SU-DHL-6 (cell line): ENCODE measurements at regions not wholly inside any gene's neighbourhood (a gene's known extent, or its start where the extent isn't known, plus 50 kb on each side); places are given as distances from the start of the nearest gene placed in this dataset.

Experiments used
- H2AFZ ChIP-seq: fragments of 200-600 bp; sonication (generic); 2 replicates; pipeline ENCODE4 v1.6.1; 2014; ENCODE audit warnings: low read depth, mild to moderate bottlenecking, moderate library complexity, mixed read lengths, antibody characterized with exemption, low read length; ENCODE audit not compliant: severe bottlenecking
- H3F3A ChIP-seq: fragments of 200-600 bp; shearing (Covaris generic); 2 replicates; pipeline ENCODE4 v1.6.0; 2016; ENCODE audit warnings: antibody characterized with exemption, mild to moderate bottlenecking; ENCODE audit not compliant: insufficient read depth
- H3K27ac ChIP-seq: fragments of 200-600 bp; sonication (generic); 2 replicates; pipeline ENCODE4 v1.5.1; 2016; ENCODE audit warnings: low read depth, mild to moderate bottlenecking, low read length, moderate library complexity, mixed read lengths
- H3K27me3 ChIP-seq: fragments of 200-600 bp; sonication (generic), shearing (Covaris generic); 2 replicates; pipeline ENCODE4 v1.6.0; 2014; ENCODE audit warnings: mild to moderate bottlenecking, low read length
- H3K36me3 ChIP-seq: fragments of 200-600 bp; sonication (generic); 2 replicates; pipeline ENCODE4 v1.6.1; 2014; ENCODE audit warnings: mild to moderate bottlenecking, low read length, mixed read lengths
- H3K4me2 ChIP-seq: fragments of 300-600, 200-600 bp; shearing (Covaris generic), sonication (generic); 2 replicates; pipeline ENCODE4 v1.6.0; 2014; ENCODE audit warnings: low read length, low read depth, mild to moderate bottlenecking; ENCODE audit not compliant: poor library complexity, severe bottlenecking
- H3K4me3 ChIP-seq: fragments of 200-600 bp; sonication (generic); 2 replicates; pipeline ENCODE4 v1.5.1; 2014; ENCODE audit warnings: antibody characterized with exemption, low read length, mild to moderate bottlenecking, mixed read lengths; ENCODE audit not compliant: insufficient read depth, poor library complexity, severe bottlenecking
- H3K79me2 ChIP-seq: fragments of 200-600 bp; sonication (generic); 2 replicates; pipeline ENCODE4 v1.6.1; 2014; ENCODE audit warnings: mild to moderate bottlenecking, low read length, moderate library complexity; ENCODE audit not compliant: insufficient read depth
- H3K9ac ChIP-seq: fragments of 200-600 bp; sonication (generic); 2 replicates; pipeline ENCODE4 v1.7.0; 2014; ENCODE audit warnings: mild to moderate bottlenecking, low read length
- H3K9me2 ChIP-seq: fragments of 200-600 bp; sonication (generic); replicated peaks from 2 replicates; pipeline ENCODE4 v1.6.1; 2014; ENCODE audit warnings: low read length; ENCODE audit not compliant: insufficient read depth
- H3K9me3 ChIP-seq: fragments of 200-600 bp; sonication (generic); 2 replicates; pipeline ENCODE4 v1.6.1; 2014; ENCODE audit warnings: low read length, mixed read lengths; ENCODE audit not compliant: insufficient read depth
- H4K20me1 ChIP-seq: fragments of 200-600 bp; sonication (generic); 2 replicates; pipeline ENCODE4 v1.6.1; 2014; ENCODE audit warnings: low read depth, mild to moderate bottlenecking, antibody characterized with exemption, low read length, moderate library complexity, mixed read lengths
- EZH2phosphoT487 ChIP-seq: fragments of 200-600 bp; sonication (generic), shearing (Covaris generic); conservative IDR thresholded peaks from 2 replicates; pipeline ENCODE4 v1.6.1; 2018; ENCODE audit warnings: mild to moderate bottlenecking, antibody characterized with exemption, low read length, moderate library complexity, mixed read lengths
- TF ChIP-seq, protein P1 (sequence below): fragments of 200-600 bp; sonication (generic); IDR thresholded peaks from one replicate; pipeline ENCODE4 v1.5.1; 2017; ENCODE audit warnings: antibody characterized with exemption, mild to moderate bottlenecking, low read length, moderate library complexity; ENCODE audit not compliant: insufficient read depth, poor library complexity, severe bottlenecking

DNA sequence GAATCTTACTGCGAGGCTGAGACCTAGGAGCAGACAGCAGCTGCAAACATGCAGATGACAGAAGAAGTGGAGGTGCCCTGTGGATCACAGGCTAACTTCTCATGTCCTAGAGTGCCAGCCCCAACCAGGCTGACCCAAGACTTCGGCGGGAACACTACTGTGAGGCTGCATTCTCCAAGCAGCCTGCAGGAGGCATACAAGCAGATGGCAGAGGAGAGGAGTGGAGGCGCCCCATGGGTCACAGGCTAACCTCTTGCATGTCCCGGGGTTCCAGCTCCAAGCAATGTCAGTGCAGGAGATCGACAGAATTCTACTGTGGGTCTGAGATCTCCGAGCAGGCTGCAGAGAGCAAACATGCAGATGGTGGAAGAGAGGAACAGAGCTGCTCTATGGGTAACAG is 98.1 kb upstream of the ZNF678 start:
- H3K4me3 ChIP-seq: no peak overlapping the region
- no peak overlapping the region for H3K4me2 ChIP-seq
- H3K36me3 ChIP-seq: no peaks in the 10 kb centered on the region
- no peaks in the 10 kb centered on the region for H3K79me2 ChIP-seq
- H3K9me3 ChIP-seq: no peaks in the 10 kb centered on the region
- H2AFZ ChIP-seq: no peak overlapping the region
- H3K27ac ChIP-seq: no peak overlapping the region
- TF ChIP-seq EZH2phosphoT487: no peak
- TF ChIP-seq, protein P1, sequence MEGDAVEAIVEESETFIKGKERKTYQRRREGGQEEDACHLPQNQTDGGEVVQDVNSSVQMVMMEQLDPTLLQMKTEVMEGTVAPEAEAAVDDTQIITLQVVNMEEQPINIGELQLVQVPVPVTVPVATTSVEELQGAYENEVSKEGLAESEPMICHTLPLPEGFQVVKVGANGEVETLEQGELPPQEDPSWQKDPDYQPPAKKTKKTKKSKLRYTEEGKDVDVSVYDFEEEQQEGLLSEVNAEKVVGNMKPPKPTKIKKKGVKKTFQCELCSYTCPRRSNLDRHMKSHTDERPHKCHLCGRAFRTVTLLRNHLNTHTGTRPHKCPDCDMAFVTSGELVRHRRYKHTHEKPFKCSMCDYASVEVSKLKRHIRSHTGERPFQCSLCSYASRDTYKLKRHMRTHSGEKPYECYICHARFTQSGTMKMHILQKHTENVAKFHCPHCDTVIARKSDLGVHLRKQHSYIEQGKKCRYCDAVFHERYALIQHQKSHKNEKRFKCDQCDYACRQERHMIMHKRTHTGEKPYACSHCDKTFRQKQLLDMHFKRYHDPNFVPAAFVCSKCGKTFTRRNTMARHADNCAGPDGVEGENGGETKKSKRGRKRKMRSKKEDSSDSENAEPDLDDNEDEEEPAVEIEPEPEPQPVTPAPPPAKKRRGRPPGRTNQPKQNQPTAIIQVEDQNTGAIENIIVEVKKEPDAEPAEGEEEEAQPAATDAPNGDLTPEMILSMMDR: no peak
- H3K27me3 ChIP-seq: no peaks in the 10 kb centered on the region
- no peaks in the 10 kb centered on the region for H3F3A ChIP-seq
- no peaks in the 10 kb centered on the region for H4K20me1 ChIP-seq
- H3K9me2 ChIP-seq: no peaks in the 10 kb centered on the region
- H3K9ac ChIP-seq: no peak overlapping the region

DNA sequence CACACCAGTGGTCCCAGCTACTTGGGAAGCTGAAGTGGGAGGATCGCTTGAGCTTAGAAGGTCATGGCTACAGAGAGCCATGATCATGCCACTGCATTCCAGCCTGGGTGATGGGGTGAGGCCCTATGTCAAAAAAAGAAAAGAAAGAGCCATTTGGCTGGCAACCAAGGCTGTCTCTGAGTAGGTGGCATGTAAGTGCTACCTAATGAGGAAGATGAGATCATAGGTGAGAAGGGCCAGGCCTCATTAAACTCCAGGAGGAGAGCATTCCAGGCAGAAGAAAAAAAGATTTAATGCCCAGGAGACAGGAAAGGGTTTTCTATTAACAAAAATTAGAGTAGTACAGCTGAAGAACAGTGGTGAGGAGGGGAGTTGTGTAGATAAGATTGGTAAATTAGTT is 103.4 kb upstream of the ZNF678 start:
- H3K9ac ChIP-seq: no peak overlapping the region
- no peaks in the 10 kb centered on the region for H3F3A ChIP-seq
- H3K36me3 ChIP-seq: no peaks in the 10 kb centered on the region
- no peaks in the 10 kb centered on the region for H3K9me3 ChIP-seq
- no peaks in the 10 kb centered on the region for H3K79me2 ChIP-seq
- no peaks in the 10 kb centered on the region for H3K9me2 ChIP-seq
- no peaks in the 10 kb centered on the region for H4K20me1 ChIP-seq
- H3K27ac ChIP-seq: no peak overlapping the region
- H3K4me2 ChIP-seq: no peak overlapping the region
- H3K4me3 ChIP-seq: no peak overlapping the region
- H2AFZ ChIP-seq: no peak overlapping the region
- TF ChIP-seq, protein P1: no peak
- TF ChIP-seq EZH2phosphoT487: no peak
- H3K27me3 ChIP-seq: no peaks in the 10 kb centered on the region

DNA sequence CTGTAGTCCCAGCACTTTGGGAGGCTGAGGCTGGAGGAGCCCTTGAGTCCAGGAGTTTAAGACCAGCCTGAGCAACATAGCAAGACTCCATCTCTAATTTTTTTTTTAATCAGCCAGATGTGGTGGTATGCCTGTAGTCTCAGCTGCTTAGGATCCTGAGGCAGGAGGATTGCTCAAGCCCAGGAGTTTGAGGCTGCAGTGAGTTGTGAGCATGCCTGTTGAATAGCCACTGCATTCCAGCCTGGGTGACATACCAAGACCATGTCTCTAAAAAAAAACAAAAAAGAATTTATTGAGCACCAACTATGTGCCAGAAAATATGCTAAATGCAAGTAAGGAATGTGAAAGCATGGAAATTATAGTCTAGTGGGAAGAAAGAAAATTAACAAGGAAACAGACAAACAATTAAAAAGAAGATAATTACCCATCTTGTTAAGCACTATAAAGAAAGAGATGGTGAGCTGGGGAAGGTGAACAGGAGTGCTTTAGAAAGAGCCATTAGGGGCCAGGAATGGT is 104.0 kb upstream of the ZNF678 start:
- Histone ChIP-seq H3K27ac (no peak overlapping the region), H3K9me2 (no peaks in the 10 kb centered on the region), H3K4me3 (no peak overlapping the region), H3K27me3 (no peaks in the 10 kb centered on the region), H3K79me2 (no peaks in the 10 kb centered on the region), H3F3A (no peaks in the 10 kb centered on the region), H3K36me3 (no peaks in the 10 kb centered on the region), H4K20me1 (no peaks in the 10 kb centered on the region), H3K9ac (no peak overlapping the region), H2AFZ (no peak overlapping the region), H3K9me3 (no peaks in the 10 kb centered on the region), H3K4me2 (no peak overlapping the region)
- TF ChIP-seq, protein P1: no peak
- TF ChIP-seq EZH2phosphoT487: no peak

DNA sequence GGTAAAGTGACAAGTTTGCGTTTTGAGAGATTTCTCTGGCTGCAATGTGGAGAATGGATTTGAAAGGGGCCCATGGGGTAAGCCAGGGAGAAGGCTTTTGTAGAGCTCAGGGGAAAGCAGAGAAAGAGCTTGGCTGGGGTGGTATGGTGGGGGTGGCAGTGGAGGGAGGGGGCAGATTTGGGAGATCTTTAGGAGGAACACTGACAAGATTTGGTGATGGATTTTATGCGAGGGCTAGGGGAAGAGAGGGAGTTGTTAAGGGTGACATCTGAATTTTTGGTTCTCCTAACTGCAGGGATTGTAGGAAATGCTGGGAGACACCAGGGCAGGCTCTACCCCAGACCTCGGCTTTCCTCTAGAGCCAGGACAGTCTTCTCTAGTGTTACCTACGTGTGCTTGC is 108.7 kb upstream of the ZNF678 start:
- Histone ChIP-seq H3K27me3 (no peaks in the 10 kb centered on the region), H3K79me2 (no peaks in the 10 kb centered on the region), H3F3A (no peaks in the 10 kb centered on the region), H3K27ac (no peak overlapping the region), H3K4me2 (no peak overlapping the region), H3K9ac (no peak overlapping the region), H3K36me3 (no peaks in the 10 kb centered on the region), H3K9me2 (no peaks in the 10 kb centered on the region), H3K9me3 (no peaks in the 10 kb centered on the region), H4K20me1 (no peaks in the 10 kb centered on the region), H3K4me3 (no peak overlapping the region), H2AFZ (no peak overlapping the region)
- TF ChIP-seq, protein P1: no peak
- no peak for TF ChIP-seq EZH2phosphoT487
